HepG2 (cell line): ENCODE measurements at regions not wholly inside any gene's neighbourhood (a gene's known extent, or its start where the extent isn't known, plus 50 kb on each side); places are given as distances from the start of the nearest gene placed in this dataset.

ENCODE experiments used
- ATAC-seq: fragments of 200-7000 bp; cut with Tn5 transposase; 3 replicates; pipeline ENCODE4 v1.9.1; 2020; ENCODE audit warnings: mild to moderate bottlenecking, moderate library complexity
- BruUV-seq: library from RNA; stranded (reverse); fragments of 400-500 nt; replicated peaks from 2 replicates; lab custom pipeline; 2021; lab: Mats Ljungman, UMichigan
- CTCF ChIA-PET: fragments of 300-600 bp; formaldehyde crosslinking; extraction: SDS; loops from one replicate; lab custom pipeline; 2021; ENCODE audit warnings: low total read pairs, inconsistent platforms, low intra/inter-chr PET ratio; lab: Yijun Ruan, JAX
- POLR2A ChIA-PET: fragments of 350-600 bp; sonication (Branson Sonifier 250); formaldehyde crosslinking; loops from one replicate; lab custom pipeline; 2020; ENCODE audit warnings: antibody characterized with exemption, inconsistent platforms; lab: Yijun Ruan, JAX
- DNase-seq: peaks from one replicate; pipeline ENCODE4 v3.0.0-alpha.2; 2015; ENCODE audit warnings: low spot score
- FAIRE-seq: peaks from 3 replicates; lab custom pipeline; 2011; peaks lifted over from hg19 to GRCh38; lab: Jason Lieb, UNC
- H2AFZ ChIP-seq: one replicate; pipeline ENCODE4 v1.6.1; 2011; ENCODE audit warnings: low read length, inconsistent platforms
- H3K27ac ChIP-seq: fragments of 300-600 bp; 3 replicates; pipeline ENCODE4 v1.8.0; 2011; ENCODE audit warnings: mixed run types, mild to moderate bottlenecking, mixed read lengths, low read length, inconsistent platforms; ENCODE audit not compliant: insufficient read depth; ENCODE audit errors: extremely low read length
- H3K27me3 ChIP-seq, 2 experiments: fragments of 200-600 bp in 1 of 2; 2 replicates in 1 of 2; 3 replicates in 1 of 2; pipeline versions ENCODE4 v1.6.0 to v1.8.0; 2011; ENCODE audit warnings: low read length in 2 of 2, mild to moderate bottlenecking in 2 of 2, moderate library complexity in 2 of 2, inconsistent platforms in 1 of 2; ENCODE audit not compliant: insufficient read depth in 2 of 2, control insufficient read depth in 1 of 2
- H3K36me3 ChIP-seq, 2 experiments: fragments of 200-600 bp in 1 of 2; replicated peaks in 1 of 2; 2 replicates in 1 of 2; 3 replicates in 1 of 2; pipeline versions ENCODE4 v1.5.1 to v1.8.0; 2011; ENCODE audit warnings: low read length in 2 of 2, inconsistent platforms in 1 of 2; ENCODE audit not compliant: insufficient read depth in 2 of 2, control insufficient read depth in 1 of 2
- H3K4me1 ChIP-seq: 2 replicates; pipeline ENCODE4 v1.5.1; 2012; ENCODE audit warnings: low read length, inconsistent platforms; ENCODE audit not compliant: insufficient read depth
- H3K4me2 ChIP-seq: 2 replicates; pipeline ENCODE4 v1.6.0; 2011; ENCODE audit warnings: low read depth, low read length, inconsistent platforms
- H3K4me3 ChIP-seq, 3 experiments: fragments of 200-600 bp in 1 of 3; sonication (generic), shearing (Covaris generic) in 1 of 3; replicated peaks in 1 of 3; 2 replicates each; pipeline ENCODE4 v1.5.1; 2011 to 2016; ENCODE audit warnings: low read length in 3 of 3, inconsistent platforms in 2 of 3, low read depth in 2 of 3, mild to moderate bottlenecking in 2 of 3, control low read depth in 1 of 3, mixed read lengths in 1 of 3; ENCODE audit not compliant: insufficient read depth in 1 of 3
- H3K79me2 ChIP-seq: one replicate; pipeline ENCODE4 v1.6.1; 2011; ENCODE audit warnings: low read length, inconsistent platforms; ENCODE audit not compliant: insufficient read depth
- H3K9ac ChIP-seq: 2 replicates; pipeline ENCODE4 v1.6.0; 2011; ENCODE audit warnings: mild to moderate bottlenecking, low read depth, low read length, inconsistent platforms; ENCODE audit not compliant: insufficient read depth
- H3K9me3 ChIP-seq: 2 replicates; pipeline ENCODE4 v1.5.1; 2012; ENCODE audit warnings: mild to moderate bottlenecking, low read length
- H4K20me1 ChIP-seq: 2 replicates; pipeline ENCODE4 v1.6.0; 2011; ENCODE audit warnings: inconsistent platforms, mild to moderate bottlenecking, low read length, moderate library complexity; ENCODE audit not compliant: insufficient read depth
- CEBPZ ChIP-seq: IDR thresholded peaks from 2 replicates; pipeline ENCODE4 v1.6.1; 2012; ENCODE audit warnings: low read length, improper control_type of control experiment
- DBP ChIP-seq: sonication (generic); formaldehyde crosslinking; IDR thresholded peaks from 2 replicates; pipeline ENCODE4 v1.4.0; 2020; ENCODE audit warnings: missing genetic modification reagents; ENCODE audit errors: not compliant biosample characterization
- KAT7 ChIP-seq: IDR thresholded peaks from 2 replicates; pipeline ENCODE4 v1.6.1; 2018; ENCODE audit warnings: borderline replicate concordance, missing compliant biosample characterization
- KLF13 ChIP-seq: sonication (generic); formaldehyde crosslinking; IDR thresholded peaks from 2 replicates; pipeline ENCODE4 v1.4.0; 2020; ENCODE audit warnings: mild to moderate bottlenecking, missing genetic modification reagents
- SALL1 ChIP-seq: sonication (generic); formaldehyde crosslinking; IDR thresholded peaks from 2 replicates; pipeline ENCODE4 v1.8.0; 2022; ENCODE audit warnings: mild to moderate bottlenecking, missing genetic modification reagents
- ZNF138 ChIP-seq: sonication (generic); formaldehyde crosslinking; IDR thresholded peaks from 2 replicates; pipeline ENCODE4 v1.5.0; 2020; ENCODE audit warnings: mild to moderate bottlenecking, low read depth, missing genetic modification reagents
- ZNF839 ChIP-seq: sonication (generic); formaldehyde crosslinking; IDR thresholded peaks from 2 replicates; pipeline ENCODE4 v1.4.0; 2020; ENCODE audit warnings: missing genetic modification reagents, mild to moderate bottlenecking, borderline replicate concordance
- WGBS: methylation state at CpG from one replicate; pipeline ENCODE4 v1.1.6; 2017; ENCODE audit warnings: low lambda C conversion rate; 5-methylcytosine and 5-hydroxymethylcytosine counted together
- in situ Hi-C: cut with HindIII; loops from 2 replicates; pipeline ENCODE4 v1.10.0; 2017; ENCODE audit warnings: low pct_unique_long_range_greater_than_20kb; ENCODE audit not compliant: extremely low pct_ligation_motif_present
- intact Hi-C: fragments of 100-400 bp; cut with micrococcal nuclease; formaldehyde crosslinking; loops from one replicate; pipeline ENCODE4 v1.10.0; 2022; ENCODE audit not compliant: unreplicated experiment

- Histone ChIP-seq H3K79me2 (no peaks in the 10 kb centered on the region), H3K27ac (no peak overlapping the region), H3K4me1 (no peaks in the 10 kb centered on the region), H3K4me2 (no peak overlapping the region), H3K9ac (no peak overlapping the region), H4K20me1 (no peaks in the 10 kb centered on the region), H2AFZ (no peak overlapping the region), H3K27me3 (peaks cover 0 to 13% of the 10 kb centered on the region in 2 experiments; a peak in 3 of 5 replicates), H3K4me3 (no peak overlapping the region), H3K9me3 (no peaks in the 10 kb centered on the region), H3K36me3 (no peaks in the 10 kb centered on the region)
- FAIRE-seq (no peak), DNase-seq (no peak), ATAC-seq (no peak)
- POLR2A ChIA-PET: no interaction called here
- CTCF ChIA-PET: no interaction called here
- BruUV-seq: no TSS peak
- intact Hi-C loops (loop anchor here (10.0 kb wide), 2 partner anchors 140 to 180 kb away; no protein-coding TSS in a partner anchor), in situ Hi-C loops (no loop called here)
- WGBS: 16% methylated on average over 1 of the region's 1 CpG
- TF ChIP-seq DBP (no peak), ZNF138 (no peak), ZNF839 (CRISPR knock-in tag) (no peak), KAT7 (no peak), KLF13 (no peak), SALL1 (no peak), CEBPZ (no peak)
Measured at GRCh38 chr2:16214391-16214790, 274.0 kb downstream of the MYCN start.
